Neuronal stem cell (in vitro differentiated cells): ENCODE measurements at regions not wholly inside any gene's neighbourhood (a gene's known extent, or its start where the extent isn't known, plus 50 kb on each side); places are given as distances from the start of the nearest gene placed in this dataset.
A peak's percentile ranks its signal among the peaks of the same experiment; 100 is the strongest.

Experiments used
- DNase-seq: peaks from one replicate; pipeline ENCODE4 v3.0.0-alpha.2; 2013; ENCODE audit warnings: low spot score
- H2AFZ ChIP-seq: one replicate; pipeline ENCODE4 v1.6.1; 2013; ENCODE audit warnings: mild to moderate bottlenecking, low read length, inconsistent platforms
- H2AK5ac ChIP-seq: 2 replicates; pipeline ENCODE4 v1.6.1; 2013; ENCODE audit warnings: low read depth, mild to moderate bottlenecking, inconsistent platforms, low read length, moderate library complexity, mixed read lengths
- H2BK120ac ChIP-seq: 2 replicates; pipeline ENCODE4 v1.6.1; 2013; ENCODE audit warnings: low read depth, mild to moderate bottlenecking, inconsistent platforms, low read length, moderate library complexity, mixed read lengths
- H2BK12ac ChIP-seq: one replicate; pipeline ENCODE4 v1.6.1; 2013; ENCODE audit warnings: low read length, inconsistent platforms
- H2BK15ac ChIP-seq: 2 replicates; pipeline ENCODE4 v1.6.1; 2013; ENCODE audit warnings: mild to moderate bottlenecking, low read length, inconsistent platforms, mixed read lengths
- H2BK5ac ChIP-seq: one replicate; pipeline ENCODE4 v1.6.1; 2013; ENCODE audit warnings: inconsistent platforms, mild to moderate bottlenecking, low read length, moderate library complexity
- H3K14ac ChIP-seq: one replicate; pipeline ENCODE4 v1.6.1; 2013; ENCODE audit warnings: low read length, inconsistent platforms
- H3K18ac ChIP-seq: 2 replicates; pipeline ENCODE4 v1.6.1; 2013; ENCODE audit warnings: low read length, inconsistent platforms
- H3K23ac ChIP-seq: 2 replicates; pipeline ENCODE4 v1.6.1; 2013; ENCODE audit warnings: low read depth, mild to moderate bottlenecking, mixed read lengths, low read length, inconsistent platforms; ENCODE audit not compliant: poor library complexity
- H3K27ac ChIP-seq: replicated peaks from 3 replicates; pipeline ENCODE4 v1.5.1; 2013; ENCODE audit warnings: low read length, inconsistent platforms
- H3K27me3 ChIP-seq, 3 experiments: 2 replicates each; pipeline ENCODE4 v1.6.1; 2013; ENCODE audit warnings: low read length in 3 of 3, mild to moderate bottlenecking in 2 of 3, inconsistent platforms in 1 of 3, low read depth in 1 of 3, mixed read lengths in 1 of 3, moderate library complexity in 1 of 3; ENCODE audit not compliant: control insufficient read depth in 3 of 3, insufficient read depth in 3 of 3
- H3K36me3 ChIP-seq, 2 donors: replicated peaks in 1 of 2; 2 replicates each; pipeline ENCODE4 v1.6.1; 2013; ENCODE audit warnings: low read length in 2 of 2; ENCODE audit not compliant: control insufficient read depth in 2 of 2, insufficient read depth in 2 of 2
- H3K4ac ChIP-seq: 2 replicates; pipeline ENCODE4 v1.6.1; 2013; ENCODE audit warnings: inconsistent platforms, mild to moderate bottlenecking, low read length, moderate library complexity
- H3K4me1 ChIP-seq, 2 donors: 1 replicate in 1 of 2; 2 replicates in 1 of 2; pipeline ENCODE4 v1.6.1; 2013; ENCODE audit warnings: low read length in 2 of 2, low read depth in 1 of 2; ENCODE audit not compliant: control insufficient read depth in 2 of 2, insufficient read depth in 1 of 2
- H3K4me2 ChIP-seq: one replicate; pipeline ENCODE4 v1.6.1; 2013; ENCODE audit warnings: mild to moderate bottlenecking, low read length, inconsistent platforms; ENCODE audit not compliant: insufficient read depth, poor library complexity, severe bottlenecking
- H3K4me3 ChIP-seq, 2 donors: 2 replicates each; pipeline ENCODE4 v1.5.1; 2013; ENCODE audit warnings: low read length in 2 of 2, mild to moderate bottlenecking in 2 of 2, inconsistent platforms in 1 of 2, moderate library complexity in 1 of 2
- H3K79me1 ChIP-seq: one replicate; pipeline ENCODE4 v1.6.1; 2013; ENCODE audit warnings: low read depth, mild to moderate bottlenecking, inconsistent platforms, low read length, moderate library complexity
- H3K9ac ChIP-seq: one replicate; pipeline ENCODE4 v1.6.1; 2013; ENCODE audit warnings: mild to moderate bottlenecking, low read depth, low read length, inconsistent platforms; ENCODE audit not compliant: poor library complexity
- H3K9me3 ChIP-seq, 2 donors: replicated peaks in 1 of 2; 2 replicates each; pipeline versions ENCODE3 to v1.6.1; 2013; ENCODE audit warnings: low read length in 2 of 2, mild to moderate bottlenecking in 2 of 2, inconsistent platforms in 1 of 2, low read depth in 1 of 2, mixed read lengths in 1 of 2, moderate library complexity in 1 of 2; ENCODE audit not compliant: control insufficient read depth in 2 of 2, insufficient read depth in 1 of 2
- H4K8ac ChIP-seq: one replicate; pipeline ENCODE4 v1.6.1; 2013; ENCODE audit warnings: low read depth, mild to moderate bottlenecking, inconsistent platforms, low read length, moderate library complexity
- H4K91ac ChIP-seq: one replicate; pipeline ENCODE4 v1.6.1; 2013; ENCODE audit warnings: low read length, low read depth, mild to moderate bottlenecking, inconsistent platforms; ENCODE audit not compliant: poor library complexity
- WGBS, 2 donors: extraction: QIAGEN DNeasy Blood & Tissue Kit; methylation state at CpG; one replicate each; pipeline ENCODE4 v1.1.7; 2013; ENCODE audit warnings: missing lambda C conversion rate in 2 of 2, mixed read lengths in 1 of 2; ENCODE audit not compliant: insufficient read length in 2 of 2, insufficient replicate concordance in 1 of 2; ENCODE audit errors: extremely low coverage in 2 of 2; 5-methylcytosine and 5-hydroxymethylcytosine counted together

DNA sequence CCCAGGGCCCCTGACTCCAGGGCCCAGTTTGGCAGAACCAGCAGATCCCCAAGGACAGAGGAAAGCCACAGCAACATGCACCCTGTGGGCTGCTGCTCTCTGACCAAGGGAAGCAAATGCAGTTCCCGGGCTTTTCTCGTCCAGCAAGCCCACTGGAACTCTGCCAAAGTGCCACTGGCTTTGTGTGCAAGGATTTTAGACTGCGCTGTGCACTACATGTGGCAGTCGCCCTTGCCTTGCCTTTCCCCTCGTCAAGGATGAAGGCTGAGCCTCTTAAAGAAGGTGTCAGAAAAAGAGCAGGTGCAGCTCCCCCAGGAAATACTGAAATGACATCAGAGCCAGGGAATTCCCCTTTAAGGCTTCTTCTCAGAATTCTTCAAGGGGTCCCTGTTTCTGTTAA, 199.2 kb downstream of the TFCP2L1 start:
- Histone ChIP-seq H2AFZ (no peak overlapping the region), H2BK12ac (no peak overlapping the region), H3K27me3 (peaks cover 0 to 11% (median 0%) of the 10 kb centered on the region in 3 experiments), H3K36me3 (no peaks in the 10 kb centered on the region), H3K79me1 (no peaks in the 10 kb centered on the region), H4K91ac (no peak overlapping the region), H3K23ac (no peak overlapping the region), H3K18ac (no peak overlapping the region), H3K4me3 (no peak overlapping the region), H3K9me3 (no peaks in the 10 kb centered on the region), H3K4me1 (no peaks in the 10 kb centered on the region), H2AK5ac (no peak overlapping the region), H3K14ac (no peak overlapping the region), H2BK15ac (no peak overlapping the region), H3K4me2 (no peak overlapping the region), H3K27ac (no peak overlapping the region), H3K9ac (no peak overlapping the region), H4K8ac (no peak overlapping the region), H3K4ac (no peak overlapping the region), H2BK5ac (no peak overlapping the region), H2BK120ac (no peak overlapping the region)
- DNase-seq = no peak
- WGBS, 2 donors = no CpG with 5 or more reads among the region's 5 CpGs

DNA sequence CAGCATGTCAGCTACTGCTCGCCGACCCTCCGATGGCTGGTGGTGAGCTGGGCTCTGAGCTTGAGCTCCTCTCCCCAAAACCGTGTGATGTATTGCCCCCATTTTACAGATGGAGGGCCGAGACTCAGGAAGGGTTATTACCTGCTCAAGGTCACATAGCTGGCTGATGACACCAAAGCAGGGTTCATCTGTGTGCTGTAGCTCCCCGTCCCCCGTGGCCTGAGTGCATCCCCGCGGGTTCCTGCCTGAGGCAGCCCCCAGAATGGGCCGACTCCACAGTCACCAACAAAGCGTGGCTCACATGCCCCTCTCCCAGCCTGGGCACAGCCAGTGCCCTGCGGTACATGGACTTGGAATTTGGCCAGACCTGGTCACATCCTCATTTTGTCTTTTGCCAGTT, 198.6 kb downstream of the TFCP2L1 start:
- Histone ChIP-seq H2BK120ac (no peak overlapping the region), H3K4ac (no peak overlapping the region), H3K27ac (no peak overlapping the region), H4K91ac (no peak overlapping the region), H3K36me3 (no peaks in the 10 kb centered on the region), H2AFZ (no peak overlapping the region), H3K27me3 (peaks cover 0 to 11% (median 0%) of the 10 kb centered on the region in 3 experiments), H3K14ac (no peak overlapping the region), H2AK5ac (no peak overlapping the region), H2BK5ac (no peak overlapping the region), H3K4me1 (no peaks in the 10 kb centered on the region), H3K18ac (no peak overlapping the region), H2BK15ac (no peak overlapping the region), H3K23ac (no peak overlapping the region), H4K8ac (no peak overlapping the region), H3K4me2 (no peak overlapping the region), H3K4me3 (no peak overlapping the region), H3K9me3 (no peaks in the 10 kb centered on the region), H2BK12ac (no peak overlapping the region), H3K9ac (no peak overlapping the region), H3K79me1 (no peaks in the 10 kb centered on the region)
- no peak for DNase-seq
- WGBS, 2 donors = no CpG with 5 or more reads among the region's 12 CpGs

DNA sequence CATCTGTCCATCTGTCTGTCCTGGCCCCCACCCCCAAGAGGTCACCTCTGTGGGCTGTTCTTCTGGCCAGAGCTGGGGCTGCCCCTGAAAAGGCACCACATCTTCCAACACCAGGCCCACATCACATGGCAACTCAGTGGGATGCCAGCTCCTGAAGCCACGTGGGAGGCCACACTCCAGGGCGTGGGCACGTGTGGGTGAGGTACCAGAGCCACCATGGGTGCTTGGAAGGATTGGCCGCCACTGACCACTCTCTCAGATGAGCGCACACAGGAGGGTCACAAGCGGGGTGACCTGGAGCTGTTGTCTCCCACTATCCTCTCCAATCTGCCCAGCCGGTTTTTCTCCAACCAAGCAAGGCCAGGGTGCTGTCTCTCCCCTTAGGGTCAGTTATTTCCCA, 197.9 kb downstream of the TFCP2L1 start:
- Histone ChIP-seq H3K9me3 (peaks cover 0 to 1% of the 10 kb centered on the region in 2 donors), H4K91ac (no peak overlapping the region), H2BK5ac (no peak overlapping the region), H2AK5ac (peak overlapping the region; percentile 63), H2BK12ac (no peak overlapping the region), H3K27me3 (peaks cover 0 to 11% (median 0%) of the 10 kb centered on the region in 3 experiments), H2BK120ac (no peak overlapping the region), H3K9ac (no peak overlapping the region), H3K36me3 (no peaks in the 10 kb centered on the region), H2BK15ac (peak overlapping the region; percentile 58), H3K23ac (no peak overlapping the region), H3K18ac (peak overlapping the region; percentile 38), H3K27ac (no peak overlapping the region), H3K4ac (no peak overlapping the region), H2AFZ (no peak overlapping the region), H3K4me1 (no peaks in the 10 kb centered on the region), H3K4me3 (no peak overlapping the region), H4K8ac (no peak overlapping the region), H3K79me1 (no peaks in the 10 kb centered on the region), H3K14ac (peak overlapping the region; percentile 56), H3K4me2 (no peak overlapping the region)
- WGBS, 2 donors = no CpG with 5 or more reads among the region's 7 CpGs
- no peak for DNase-seq

DNA sequence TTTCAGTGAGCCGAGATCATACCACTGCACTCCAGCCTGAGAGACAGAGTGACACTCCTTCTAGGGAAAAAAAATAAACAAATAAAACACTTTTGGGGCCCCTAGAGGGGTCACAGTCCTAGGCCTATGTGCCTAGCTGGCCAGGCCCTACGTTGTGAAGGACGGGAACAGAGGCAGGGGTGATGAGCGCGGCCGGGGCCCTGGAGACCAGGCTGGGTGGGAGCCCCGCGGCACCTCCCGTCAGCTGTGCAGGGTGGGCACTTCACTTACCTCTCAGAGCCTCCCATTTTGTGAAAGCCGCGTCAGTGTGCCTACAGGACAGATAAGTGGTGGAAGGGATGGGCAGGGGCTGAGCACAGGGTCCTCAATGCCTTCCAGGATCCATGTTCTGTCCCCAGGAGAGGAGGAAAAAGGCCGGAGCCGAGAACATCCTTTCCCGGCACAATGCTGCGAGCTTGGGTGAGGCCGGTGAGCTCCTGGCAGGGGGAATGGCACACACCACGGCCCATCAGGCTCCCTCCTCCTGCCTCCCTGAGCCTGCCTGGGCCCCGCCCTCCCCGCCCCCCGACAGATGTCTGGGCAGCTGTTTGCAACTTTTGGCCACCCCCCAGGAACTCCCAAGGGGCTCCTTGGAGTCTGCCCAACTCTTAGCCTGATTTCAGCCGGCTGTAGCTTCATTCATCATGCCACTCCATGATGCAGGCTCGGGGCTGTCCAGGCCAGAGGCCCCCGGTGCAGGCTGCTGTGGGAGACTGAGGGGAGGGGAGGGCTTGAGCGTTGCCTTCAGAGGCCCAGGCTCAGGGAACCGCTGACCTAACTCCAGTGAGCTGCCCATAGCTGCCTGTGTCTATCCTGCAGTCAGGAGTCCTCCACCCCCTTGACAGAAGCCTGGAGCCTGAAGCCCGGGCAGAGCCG, 196.5 kb downstream of the TFCP2L1 start:
- Histone ChIP-seq H2BK120ac (no peak overlapping the region), H3K14ac (no peak overlapping the region), H3K4me2 (no peak overlapping the region), H2AFZ (no peak overlapping the region), H4K8ac (no peak overlapping the region), H3K27ac (no peak overlapping the region), H2BK12ac (no peak overlapping the region), H3K36me3 (no peaks in the 10 kb centered on the region), H3K27me3 (peaks cover 0 to 12% (median 0%) of the 10 kb centered on the region in 3 experiments), H3K79me1 (no peaks in the 10 kb centered on the region), H2BK5ac (no peak overlapping the region), H3K4me3 (no peak overlapping the region), H3K4me1 (no peaks in the 10 kb centered on the region), H3K4ac (no peak overlapping the region), H3K18ac (peak overlapping the region; percentile 3), H3K9me3 (peaks cover 0 to 4% of the 10 kb centered on the region in 2 donors), H2AK5ac (no peak overlapping the region), H2BK15ac (no peak overlapping the region), H3K23ac (peak overlapping the region; percentile 44), H3K9ac (peak overlapping the region; percentile 24), H4K91ac (no peak overlapping the region)
- DNase-seq = no peak
- WGBS, 2 donors = no CpG with 5 or more reads among the region's 27 CpGs
